Suprapubic skin (tissue), 4 donors: ENCODE measurements at regions not wholly inside any gene's neighbourhood (a gene's known extent, or its start where the extent isn't known, plus 50 kb on each side); places are given as distances from the start of the nearest gene placed in this dataset.

Source experiments
- DNase-seq, 2 donors: peaks; one replicate each; pipeline ENCODE4 v3.0.0-alpha.2; 2019; ENCODE audit warnings: low spot score in 2 of 2
- H3K27ac ChIP-seq: fragments of 200-600 bp; sonication (generic); one replicate; pipeline ENCODE4 v1.5.1; 2019
- H3K27me3 ChIP-seq: fragments of 200-600 bp; sonication (generic); one replicate; pipeline ENCODE4 v1.5.1; 2019
- H3K36me3 ChIP-seq: fragments of 200-600 bp; sonication (generic); one replicate; pipeline ENCODE4 v1.5.1; 2019
- H3K4me1 ChIP-seq: fragments of 200-600 bp; sonication (generic); one replicate; pipeline ENCODE4 v1.5.1; 2019
- H3K4me3 ChIP-seq: fragments of 200-600 bp; sonication (generic); one replicate; pipeline ENCODE4 v1.5.1; 2019; ENCODE audit warnings: mild to moderate bottlenecking
- H3K9me3 ChIP-seq: fragments of 200-600 bp; sonication (generic); one replicate; pipeline ENCODE4 v1.5.1; 2019
- CTCF ChIP-seq, 2 donors: fragments of 200-600 bp in 1 of 2; fragments of 450-650 bp in 1 of 2; sonication (generic) in 1 of 2; IDR thresholded peaks; one replicate each; pipeline ENCODE4 v1.5.1; 2016 to 2019; ENCODE audit warnings: antibody characterized with exemption in 2 of 2, mild to moderate bottlenecking in 1 of 2, moderate library complexity in 1 of 2
- EP300 ChIP-seq: sonication (generic); formaldehyde crosslinking; IDR thresholded peaks from one replicate; pipeline ENCODE4 v1.6.1; 2017; ENCODE audit warnings: antibody characterized with exemption
- POLR2A ChIP-seq, 2 donors: fragments of 450-650 bp; IDR thresholded peaks; one replicate each; pipeline ENCODE4 v1.6.1; 2017; ENCODE audit warnings: antibody characterized with exemption in 2 of 2, mild to moderate bottlenecking in 2 of 2, moderate library complexity in 2 of 2
- POLR2AphosphoS5 ChIP-seq, 3 donors: sonication (generic); formaldehyde crosslinking; IDR thresholded peaks; one replicate each; pipeline ENCODE4 v1.6.1; 2017; ENCODE audit warnings: antibody characterized with exemption in 3 of 3
- WGBS: methylation state at CpG from one replicate; pipeline ENCODE4 v1.1.5; 2018; 5-methylcytosine and 5-hydroxymethylcytosine counted together

GRCh38 chr6:48183178-48183577, 72.2 kb upstream of the PTCHD4 start:
- no peak overlapping the region for H3K4me3 ChIP-seq
- no peaks in the 10 kb centered on the region for H3K9me3 ChIP-seq
- DNase-seq: no peak
- WGBS: 85% methylated on average over 1 of the region's 1 CpG
- H3K27me3 ChIP-seq: no peaks in the 10 kb centered on the region
- H3K36me3 ChIP-seq: no peaks in the 10 kb centered on the region
- H3K27ac ChIP-seq: no peak overlapping the region
- no peaks in the 10 kb centered on the region for H3K4me1 ChIP-seq
- TF ChIP-seq POLR2AphosphoS5 (IDR thresholded peaks at IDR 0.05) (no peak), CTCF (IDR thresholded peaks at IDR 0.05) (no peak), POLR2A (IDR thresholded peaks at IDR 0.05) (no peak), EP300 (no peak)

- no peak for DNase-seq
- Histone ChIP-seq H3K27ac (no peak overlapping the region), H3K4me3 (no peak overlapping the region), H3K9me3 (no peaks in the 10 kb centered on the region), H3K36me3 (no peaks in the 10 kb centered on the region), H3K27me3 (no peaks in the 10 kb centered on the region), H3K4me1 (no peaks in the 10 kb centered on the region)
- TF ChIP-seq CTCF (IDR thresholded peaks at IDR 0.05): no peak
- no peak for TF ChIP-seq POLR2A (IDR thresholded peaks at IDR 0.05)
- TF ChIP-seq POLR2AphosphoS5 (IDR thresholded peaks at IDR 0.05): no peak
- TF ChIP-seq EP300: no peak
- 77% methylated on average over 2 of the region's 2 CpGs for WGBS
Observed at GRCh38 chr6:48178700-48179099, 67.7 kb upstream of the PTCHD4 start.

GRCh38 chr6:48177786-48178185, 66.8 kb upstream of the PTCHD4 start:
- H3K4me1 ChIP-seq: no peaks in the 10 kb centered on the region
- TF ChIP-seq POLR2AphosphoS5 (IDR thresholded peaks at IDR 0.05) (no peak), POLR2A (IDR thresholded peaks at IDR 0.05) (no peak), CTCF (IDR thresholded peaks at IDR 0.05) (no peak), EP300 (no peak)
- H3K36me3 ChIP-seq: no peaks in the 10 kb centered on the region
- no peaks in the 10 kb centered on the region for H3K9me3 ChIP-seq
- H3K27ac ChIP-seq: no peak overlapping the region
- no peak for DNase-seq
- H3K4me3 ChIP-seq: no peak overlapping the region
- 69% methylated on average over 3 of the region's 3 CpGs for WGBS
- no peaks in the 10 kb centered on the region for H3K27me3 ChIP-seq

- DNase-seq: no peak
- TF ChIP-seq CTCF (IDR thresholded peaks at IDR 0.05): no peak
- no peak for TF ChIP-seq POLR2A (IDR thresholded peaks at IDR 0.05)
- no peak for TF ChIP-seq POLR2AphosphoS5 (IDR thresholded peaks at IDR 0.05)
- H3K27ac ChIP-seq: no peak overlapping the region
Observed at GRCh38 chr6:48176645-48177308, 65.8 kb upstream of the PTCHD4 start.

GRCh38 chr6:48169635-48170034, 58.6 kb upstream of the PTCHD4 start:
- no peaks in the 10 kb centered on the region for H3K4me1 ChIP-seq
- 78% methylated on average over 1 of the region's 1 CpG for WGBS
- TF ChIP-seq EP300 (no peak), POLR2AphosphoS5 (IDR thresholded peaks at IDR 0.05) (no peak), CTCF (IDR thresholded peaks at IDR 0.05) (no peak), POLR2A (IDR thresholded peaks at IDR 0.05) (no peak)
- no peaks in the 10 kb centered on the region for H3K36me3 ChIP-seq
- no peak overlapping the region for H3K4me3 ChIP-seq
- H3K27ac ChIP-seq: no peak overlapping the region
- DNase-seq: no peak
- no peaks in the 10 kb centered on the region for H3K9me3 ChIP-seq
- H3K27me3 ChIP-seq: no peaks in the 10 kb centered on the region

More at GRCh38 chr6:48176645-48177308, 65.8 kb upstream of the PTCHD4 start:
- no peaks in the 10 kb centered on the region for H3K9me3 ChIP-seq
- no peaks in the 10 kb centered on the region for H3K36me3 ChIP-seq
- whole genome bisulfite sequencing: 66% methylated on average over 6 of the region's 6 CpGs
- no peak overlapping the region for H3K4me3 ChIP-seq
- H3K27me3 ChIP-seq: no peaks in the 10 kb centered on the region
- no peaks in the 10 kb centered on the region for H3K4me1 ChIP-seq
